ENCODE measurements at regions not wholly inside any gene's neighbourhood (a gene's known extent, or its start where the extent isn't known, plus 50 kb on each side); places are given as distances from the start of the nearest gene placed in this dataset.

DNA sequence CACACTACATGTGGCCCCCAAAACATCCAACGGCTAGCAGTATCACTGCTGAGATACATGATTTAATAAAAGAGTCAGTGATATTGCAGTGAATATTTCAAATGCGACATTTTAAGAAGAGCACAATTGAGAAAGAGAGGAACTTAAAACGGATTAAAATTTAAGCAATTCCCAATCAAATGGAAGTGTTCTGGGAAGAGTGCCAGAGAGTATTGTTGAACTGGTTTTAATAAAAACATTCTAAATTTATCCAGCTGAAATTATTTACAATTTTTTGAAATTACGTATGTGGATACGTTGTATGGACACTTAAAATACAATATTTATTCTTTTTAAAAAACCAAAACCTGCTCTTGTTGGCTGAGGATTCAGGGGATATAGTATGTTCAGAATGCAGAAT is 117.7 kb downstream of the C3orf38 start:
- Mint-ChIP-seq H3K36me3 (no peaks in the 10 kb centered on the region), H3K9me3 (no peaks in the 10 kb centered on the region), H3K27me3 (no peaks in the 10 kb centered on the region)

DNA sequence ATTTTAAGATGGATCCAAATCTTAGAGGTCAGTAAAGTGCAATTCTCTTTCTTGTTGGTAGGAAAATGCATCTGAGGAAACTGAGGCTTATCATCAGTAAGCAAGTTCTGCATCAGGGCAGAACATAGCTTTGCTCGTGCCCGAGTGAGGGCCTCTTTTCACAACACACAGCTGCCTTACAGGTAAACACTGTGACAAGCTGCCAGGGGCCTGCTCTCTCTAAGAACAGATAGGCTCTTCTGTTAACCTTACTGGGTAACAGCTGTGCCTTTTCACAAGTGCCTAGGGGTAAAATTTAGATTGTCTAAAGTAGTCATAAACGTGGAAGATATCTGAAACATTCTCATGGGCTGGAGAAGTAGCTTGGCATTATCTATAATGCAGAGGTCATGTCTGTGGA is 118.1 kb downstream of the C3orf38 start:
- POLR2A ChIA-PET = no interaction called here
- no peak overlapping the region for H3K27ac Mint-ChIP-seq

More for the DNA sequence above, 117.7 kb downstream of the C3orf38 start:
- Histone ChIP-seq H3K27me3 (ENCODE audit: insufficient read depth, low read length, poor library complexity, severe bottlenecking) (no peaks in the 10 kb centered on the region), H3K36me3 (ENCODE audit: insufficient read depth, low read length) (no peaks in the 10 kb centered on the region), H3K27ac (ENCODE audit: low read depth, low read length) (no peak overlapping the region), H3K4me1 (ENCODE audit: insufficient read depth, low read length) (no peaks in the 10 kb centered on the region), H3K4me3 (ENCODE audit: low read length) (no peak overlapping the region), H3K9me3 (ENCODE audit: low read length) (no peaks in the 10 kb centered on the region)
- H3K27ac Mint-ChIP-seq = no peak overlapping the region
- H3K4me3 Mint-ChIP-seq = no peak overlapping the region
- ChIA-PET CTCF (no interaction called here), POLR2A (no interaction called here)
- no peak for DNase-seq
- H3K4me1 Mint-ChIP-seq = no peaks in the 10 kb centered on the region

DNA sequence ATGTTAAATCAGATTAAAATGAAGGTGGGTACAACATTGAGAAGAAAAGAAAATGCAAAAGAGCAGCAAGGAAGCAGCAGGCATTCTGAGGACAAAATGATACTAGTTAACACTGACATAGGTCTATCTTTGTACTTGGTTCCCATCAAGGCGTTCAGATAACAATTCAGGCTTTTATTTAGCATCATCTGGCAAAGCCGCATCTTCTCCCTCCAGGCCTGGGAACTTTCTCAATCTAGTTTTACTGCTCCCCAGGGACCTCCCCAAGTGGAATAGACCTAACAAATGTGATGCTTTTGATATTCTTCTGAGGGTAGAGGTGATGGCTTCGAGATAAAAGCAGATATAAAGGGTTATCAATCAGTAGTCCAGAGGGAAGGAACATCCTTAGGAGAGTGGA is 130.6 kb downstream of the C3orf38 start:
- POLR2A ChIA-PET = no interaction called here
- no peaks in the 10 kb centered on the region for H3K4me1 Mint-ChIP-seq

More for the DNA sequence above, 118.1 kb downstream of the C3orf38 start:
- H3K27ac ChIP-seq (ENCODE audit: low read depth, low read length) = no peak overlapping the region
- CTCF ChIA-PET = no interaction called here
- H3K36me3 ChIP-seq (ENCODE audit: insufficient read depth, low read length) = no peaks in the 10 kb centered on the region
- no peaks in the 10 kb centered on the region for H3K36me3 Mint-ChIP-seq
- DNase-seq = no peak
- H3K4me3 ChIP-seq (ENCODE audit: low read length) = no peak overlapping the region
- no peaks in the 10 kb centered on the region for H3K27me3 Mint-ChIP-seq
- H3K9me3 Mint-ChIP-seq = no peaks in the 10 kb centered on the region
- no peaks in the 10 kb centered on the region for H3K4me1 Mint-ChIP-seq
- no peaks in the 10 kb centered on the region for H3K27me3 ChIP-seq (ENCODE audit: insufficient read depth, low read length, poor library complexity, severe bottlenecking)
- no peak overlapping the region for H3K4me3 Mint-ChIP-seq
- no peaks in the 10 kb centered on the region for H3K9me3 ChIP-seq (ENCODE audit: low read length)
- no peaks in the 10 kb centered on the region for H3K4me1 ChIP-seq (ENCODE audit: insufficient read depth, low read length)

DNA sequence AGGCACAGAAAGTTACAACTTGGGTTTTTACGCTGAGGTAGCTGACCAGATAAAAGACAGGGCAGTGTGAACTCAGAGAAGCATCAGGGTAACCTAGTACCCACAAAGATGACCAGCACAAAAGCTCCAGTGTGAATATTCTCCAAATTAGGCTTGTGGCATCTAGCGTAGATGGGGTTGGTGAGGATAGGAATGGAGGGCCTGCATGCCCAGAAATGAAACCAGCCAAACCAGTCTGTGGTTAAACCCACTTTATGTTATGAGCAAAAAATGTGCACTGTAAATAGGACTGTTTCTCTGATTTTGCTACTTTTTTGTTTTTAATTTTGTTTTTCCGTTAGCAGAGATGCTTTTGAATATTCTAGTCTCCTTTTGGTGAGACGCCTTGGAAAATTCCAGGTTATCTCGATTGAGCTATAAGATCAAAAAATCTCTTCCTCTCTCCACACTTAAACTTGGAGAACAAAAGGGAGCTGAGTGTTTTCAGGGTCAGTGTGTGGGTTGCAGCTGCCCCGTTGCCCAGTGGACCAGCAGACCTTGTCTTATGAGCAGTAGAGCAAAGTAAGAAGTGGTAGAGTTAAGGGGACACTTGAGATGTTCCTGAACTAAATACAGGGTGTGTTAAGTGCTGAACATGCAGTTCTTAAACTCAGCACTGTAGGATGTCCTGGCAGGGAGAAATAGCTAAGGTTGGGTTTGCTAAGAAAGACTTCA is 132.9 kb downstream of the C3orf38 start:
- CTCF ChIA-PET = no interaction called here
- H3K4me1 Mint-ChIP-seq = no peaks in the 10 kb centered on the region
- POLR2A ChIA-PET = no interaction called here

More for the DNA sequence above, 130.6 kb downstream of the C3orf38 start:
- CTCF ChIA-PET = no interaction called here
- Histone ChIP-seq H3K4me3 (ENCODE audit: low read length) (no peak overlapping the region), H3K4me1 (ENCODE audit: insufficient read depth, low read length) (no peaks in the 10 kb centered on the region), H3K27ac (ENCODE audit: low read depth, low read length) (no peak overlapping the region), H3K27me3 (ENCODE audit: insufficient read depth, low read length, poor library complexity, severe bottlenecking) (no peaks in the 10 kb centered on the region), H3K9me3 (ENCODE audit: low read length) (no peaks in the 10 kb centered on the region), H3K36me3 (ENCODE audit: insufficient read depth, low read length) (no peaks in the 10 kb centered on the region)
- Mint-ChIP-seq H3K36me3 (no peaks in the 10 kb centered on the region), H3K9me3 (peaks cover 0 to 3% (median 0%) of the 10 kb centered on the region in 5 donors), H3K4me3 (no peak overlapping the region), H3K27ac (no peak overlapping the region), H3K27me3 (no peaks in the 10 kb centered on the region)
- DNase-seq = no peak

DNA sequence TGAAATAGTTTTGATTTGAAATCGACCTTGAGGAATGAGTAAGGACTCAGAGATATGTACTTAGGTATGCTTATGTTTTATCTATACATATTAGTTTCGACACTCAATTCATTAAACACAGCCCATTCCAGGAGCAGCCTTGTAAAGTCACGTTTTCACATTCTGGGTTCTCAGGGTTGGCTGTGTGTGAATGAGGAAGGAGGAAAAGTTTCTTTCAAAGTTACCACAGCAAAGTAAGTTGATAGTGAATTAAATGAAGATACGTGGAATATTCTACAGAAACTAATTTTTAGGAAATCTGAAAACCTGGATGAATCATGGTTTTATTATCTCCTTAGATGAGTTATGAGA is 133.5 kb downstream of the C3orf38 start:
- DNase-seq = no peak
- H3K9me3 Mint-ChIP-seq = peaks cover 0 to 4% (median 3%) of the 10 kb centered on the region in 5 donors
- Histone ChIP-seq H3K4me1 (ENCODE audit: insufficient read depth, low read length) (no peaks in the 10 kb centered on the region), H3K4me3 (ENCODE audit: low read length) (no peak overlapping the region), H3K27me3 (ENCODE audit: insufficient read depth, low read length, poor library complexity, severe bottlenecking) (no peaks in the 10 kb centered on the region), H3K36me3 (ENCODE audit: insufficient read depth, low read length) (no peaks in the 10 kb centered on the region), H3K9me3 (ENCODE audit: low read length) (no peaks in the 10 kb centered on the region), H3K27ac (ENCODE audit: low read depth, low read length) (no peak overlapping the region)
- no peak overlapping the region for H3K27ac Mint-ChIP-seq
- POLR2A ChIA-PET = no interaction called here
- H3K27me3 Mint-ChIP-seq = no peaks in the 10 kb centered on the region
- no peaks in the 10 kb centered on the region for H3K4me1 Mint-ChIP-seq
- no peaks in the 10 kb centered on the region for H3K36me3 Mint-ChIP-seq
- CTCF ChIA-PET = no interaction called here
- no peak overlapping the region for H3K4me3 Mint-ChIP-seq

More for the DNA sequence above, 132.9 kb downstream of the C3orf38 start:
- H3K27ac ChIP-seq (ENCODE audit: low read depth, low read length) = no peak overlapping the region
- no peak overlapping the region for H3K4me3 ChIP-seq (ENCODE audit: low read length)
- H3K9me3 ChIP-seq (ENCODE audit: low read length) = no peaks in the 10 kb centered on the region
- H3K4me1 ChIP-seq (ENCODE audit: insufficient read depth, low read length) = no peaks in the 10 kb centered on the region
- DNase-seq = no peak
- no peak overlapping the region for H3K4me3 Mint-ChIP-seq
- peaks cover 0 to 4% (median 3%) of the 10 kb centered on the region in 5 donors for H3K9me3 Mint-ChIP-seq
- H3K27me3 ChIP-seq (ENCODE audit: insufficient read depth, low read length, poor library complexity, severe bottlenecking) = no peaks in the 10 kb centered on the region
- no peak overlapping the region for H3K27ac Mint-ChIP-seq
- H3K27me3 Mint-ChIP-seq = no peaks in the 10 kb centered on the region
- no peaks in the 10 kb centered on the region for H3K36me3 Mint-ChIP-seq
- H3K36me3 ChIP-seq (ENCODE audit: insufficient read depth, low read length) = no peaks in the 10 kb centered on the region

DNA sequence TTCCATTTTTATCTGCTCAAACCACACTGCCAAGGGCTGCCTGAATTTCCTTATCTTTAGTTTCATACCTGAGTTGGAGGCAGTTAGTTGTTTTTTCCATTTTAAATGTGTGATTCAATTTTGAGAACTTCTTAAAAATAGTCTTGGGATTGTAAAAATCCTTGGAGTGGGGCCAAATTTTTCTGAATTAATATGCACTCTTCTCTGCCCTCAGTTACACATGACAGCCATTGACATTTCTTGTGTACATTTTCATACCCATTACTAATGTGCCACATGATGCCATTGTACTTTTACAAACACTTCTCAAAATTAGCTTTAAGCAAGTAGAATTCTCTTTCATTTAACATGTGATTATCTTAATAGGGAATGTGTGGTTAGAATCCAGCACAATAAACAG is 141.7 kb downstream of the C3orf38 start:
- H3K36me3 ChIP-seq (ENCODE audit: insufficient read depth, low read length) = no peaks in the 10 kb centered on the region
- Mint-ChIP-seq H3K4me1 (no peaks in the 10 kb centered on the region), H3K9me3 (peaks cover 0 to 6% (median 2%) of the 10 kb centered on the region in 5 donors), H3K27me3 (peaks cover 0 to 1% of the 10 kb centered on the region in 2 donors), H3K4me3 (no peak overlapping the region), H3K36me3 (no peaks in the 10 kb centered on the region), H3K27ac (no peak overlapping the region)
- no peak overlapping the region for H3K4me3 ChIP-seq (ENCODE audit: low read length)
- ChIA-PET POLR2A (no interaction called here), CTCF (no interaction called here)
- no peaks in the 10 kb centered on the region for H3K4me1 ChIP-seq (ENCODE audit: insufficient read depth, low read length)
- no peaks in the 10 kb centered on the region for H3K9me3 ChIP-seq (ENCODE audit: low read length)
- no peak for DNase-seq
- no peaks in the 10 kb centered on the region for H3K27me3 ChIP-seq (ENCODE audit: insufficient read depth, low read length, poor library complexity, severe bottlenecking)
- no peak overlapping the region for H3K27ac ChIP-seq (ENCODE audit: low read depth, low read length)

DNA sequence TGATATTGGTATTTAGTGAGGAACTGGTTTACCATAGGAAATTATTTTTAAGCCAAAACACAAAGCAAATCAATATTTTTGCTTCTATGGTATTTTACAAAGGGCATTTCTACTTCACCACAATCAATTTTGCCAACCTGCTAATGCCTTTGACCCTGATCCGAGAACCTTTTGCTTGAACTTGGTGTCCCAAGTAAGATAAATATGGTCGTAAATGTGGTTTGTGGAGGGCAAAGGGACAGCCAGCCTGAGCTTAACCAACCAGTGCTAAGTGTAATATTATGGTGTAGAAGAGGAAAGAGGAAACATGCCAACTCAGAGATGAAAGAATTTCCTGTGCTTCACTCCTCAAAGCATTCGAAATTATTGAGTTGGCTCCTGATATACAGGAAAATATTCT is 148.4 kb downstream of the C3orf38 start:
- Mint-ChIP-seq H3K4me1 (no peaks in the 10 kb centered on the region), H3K4me3 (no peak overlapping the region), H3K27me3 (peaks cover 0 to 1% of the 10 kb centered on the region in 2 donors), H3K9me3 (peaks cover 0 to 4% (median 0%) of the 10 kb centered on the region in 5 donors), H3K36me3 (no peaks in the 10 kb centered on the region), H3K27ac (no peak overlapping the region)
- Histone ChIP-seq H3K36me3 (ENCODE audit: insufficient read depth, low read length) (no peaks in the 10 kb centered on the region), H3K4me1 (ENCODE audit: insufficient read depth, low read length) (no peaks in the 10 kb centered on the region), H3K27ac (ENCODE audit: low read depth, low read length) (no peak overlapping the region), H3K4me3 (ENCODE audit: low read length) (no peak overlapping the region), H3K27me3 (ENCODE audit: insufficient read depth, low read length, poor library complexity, severe bottlenecking) (no peaks in the 10 kb centered on the region), H3K9me3 (ENCODE audit: low read length) (no peaks in the 10 kb centered on the region)
- POLR2A ChIA-PET = no interaction called here
- CTCF ChIA-PET = no interaction called here
- no peak for DNase-seq

DNA sequence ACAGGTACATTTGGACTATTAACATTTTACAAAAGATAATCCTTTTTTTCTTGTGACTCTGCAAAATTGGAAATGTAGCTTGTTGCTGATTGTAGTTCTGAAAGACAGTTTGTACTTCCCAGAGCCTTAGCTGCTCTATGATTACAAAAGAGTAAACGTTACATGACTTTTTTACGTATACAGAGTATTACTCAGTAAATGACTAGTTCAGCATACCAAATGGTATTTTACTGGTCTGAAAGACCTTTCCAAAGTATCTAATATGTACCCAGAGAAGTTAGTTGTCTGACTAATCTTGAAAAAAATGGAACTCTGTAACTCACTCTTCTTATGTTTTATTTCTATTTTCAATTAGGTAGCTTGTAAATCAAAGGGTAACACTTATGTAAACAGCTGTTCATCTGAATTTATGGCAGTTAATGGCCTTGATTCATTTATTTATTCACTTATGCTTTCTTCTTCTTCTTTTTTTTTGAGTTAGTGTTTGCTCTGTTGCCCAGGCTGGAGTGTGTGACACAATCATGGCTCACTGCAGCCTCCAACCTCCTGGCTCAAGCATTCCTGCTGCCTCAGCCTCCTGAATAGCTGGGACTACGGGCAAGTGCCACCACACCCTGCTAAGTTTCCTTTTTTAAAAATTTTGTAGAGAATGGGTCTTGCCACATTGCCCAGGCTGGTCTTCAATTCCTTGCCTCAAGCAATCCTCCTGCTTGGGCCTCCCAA is 151.7 kb downstream of the C3orf38 start:
- ChIA-PET CTCF (no interaction called here), POLR2A (no interaction called here)
- no peak for DNase-seq
- Histone ChIP-seq H3K4me1 (ENCODE audit: insufficient read depth, low read length) (no peaks in the 10 kb centered on the region), H3K27me3 (ENCODE audit: insufficient read depth, low read length, poor library complexity, severe bottlenecking) (no peaks in the 10 kb centered on the region), H3K4me3 (ENCODE audit: low read length) (no peak overlapping the region), H3K36me3 (ENCODE audit: insufficient read depth, low read length) (no peaks in the 10 kb centered on the region), H3K9me3 (ENCODE audit: low read length) (no peaks in the 10 kb centered on the region), H3K27ac (ENCODE audit: low read depth, low read length) (no peak overlapping the region)
- no peaks in the 10 kb centered on the region for H3K36me3 Mint-ChIP-seq
- no peaks in the 10 kb centered on the region for H3K27me3 Mint-ChIP-seq
- peaks cover 0 to 5% (median 0%) of the 10 kb centered on the region in 5 donors for H3K9me3 Mint-ChIP-seq
- H3K4me1 Mint-ChIP-seq = no peaks in the 10 kb centered on the region
- no peak overlapping the region for H3K4me3 Mint-ChIP-seq
- H3K27ac Mint-ChIP-seq = no peak overlapping the region
